Mesothelial cell of epicardium (in vitro differentiated cells): ENCODE measurements at regions not wholly inside any gene's neighbourhood (a gene's known extent, or its start where the extent isn't known, plus 50 kb on each side); places are given as distances from the start of the nearest gene placed in this dataset.

ENCODE experiments used
- DNase-seq, 2 experiments: peaks; one replicate each; pipeline ENCODE4 v3.0.0; 2021; ENCODE audit warnings: low spot score in 2 of 2; ENCODE audit not compliant: unreplicated experiment in 2 of 2
- H3K27ac Mint-ChIP-seq: 2 replicates; pipeline ENCODE4 v1.8.0; 2021; ENCODE audit warnings: mixed read lengths
- H3K27me3 Mint-ChIP-seq: 2 replicates; pipeline ENCODE4 v1.8.0; 2021; ENCODE audit warnings: low read depth, mixed read lengths
- H3K36me3 Mint-ChIP-seq: 2 replicates; pipeline ENCODE4 v1.8.0; 2021; ENCODE audit warnings: mixed read lengths
- H3K4me1 Mint-ChIP-seq: 2 replicates; pipeline ENCODE4 v1.8.0; 2021; ENCODE audit warnings: mixed read lengths
- H3K4me3 Mint-ChIP-seq: 2 replicates; pipeline ENCODE4 v1.8.0; 2021; ENCODE audit warnings: mild to moderate bottlenecking, moderate library complexity, mixed read lengths
- H3K9me3 Mint-ChIP-seq: 2 replicates; pipeline ENCODE4 v1.8.0; 2021; ENCODE audit warnings: mixed read lengths
- CTCF ChIP-seq: fragments of 200-600 bp; sonication (generic); IDR thresholded peaks from one replicate; pipeline ENCODE4 v1.5.0; 2021; ENCODE audit warnings: antibody characterized with exemption; ENCODE audit not compliant: unreplicated experiment

DNA sequence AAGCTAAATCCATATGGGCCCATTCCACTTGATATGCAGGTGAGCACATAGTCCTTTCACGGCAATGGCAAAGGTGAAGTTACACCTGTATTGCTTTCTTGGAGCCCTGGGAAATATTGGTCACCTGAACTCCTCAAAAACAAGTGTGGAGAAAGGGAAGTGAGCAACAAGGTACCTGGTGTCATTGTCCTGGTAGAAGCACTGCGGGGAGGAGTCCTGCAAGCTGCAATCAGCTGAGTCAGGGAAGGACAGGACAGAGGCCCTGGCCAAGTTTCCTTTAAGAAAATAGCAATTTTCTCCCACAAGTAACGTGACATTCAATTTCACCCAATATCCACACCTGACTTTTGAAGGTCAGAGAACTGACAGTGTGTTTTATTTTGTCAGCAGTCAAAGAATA lies 389.1 kb downstream of the IRS2 start:
- H3K4me3 Mint-ChIP-seq: no peak overlapping the region
- no peaks in the 10 kb centered on the region for H3K27me3 Mint-ChIP-seq
- no peaks in the 10 kb centered on the region for H3K9me3 Mint-ChIP-seq
- no peak overlapping the region for H3K27ac Mint-ChIP-seq
- no peaks in the 10 kb centered on the region for H3K36me3 Mint-ChIP-seq
- TF ChIP-seq CTCF: no peak
- peaks cover 16% of the 10 kb centered on the region for H3K4me1 Mint-ChIP-seq
- no peak for DNase-seq

GRCh38 chr13:109396266-109396665 lies 390.1 kb downstream of the IRS2 start:
- Mint-ChIP-seq H3K36me3 (no peaks in the 10 kb centered on the region), H3K27me3 (no peaks in the 10 kb centered on the region), H3K27ac (no peak overlapping the region), H3K9me3 (no peaks in the 10 kb centered on the region), H3K4me3 (no peak overlapping the region), H3K4me1 (peaks cover 12% of the 10 kb centered on the region)
- TF ChIP-seq CTCF: no peak
- no peak for DNase-seq

DNA sequence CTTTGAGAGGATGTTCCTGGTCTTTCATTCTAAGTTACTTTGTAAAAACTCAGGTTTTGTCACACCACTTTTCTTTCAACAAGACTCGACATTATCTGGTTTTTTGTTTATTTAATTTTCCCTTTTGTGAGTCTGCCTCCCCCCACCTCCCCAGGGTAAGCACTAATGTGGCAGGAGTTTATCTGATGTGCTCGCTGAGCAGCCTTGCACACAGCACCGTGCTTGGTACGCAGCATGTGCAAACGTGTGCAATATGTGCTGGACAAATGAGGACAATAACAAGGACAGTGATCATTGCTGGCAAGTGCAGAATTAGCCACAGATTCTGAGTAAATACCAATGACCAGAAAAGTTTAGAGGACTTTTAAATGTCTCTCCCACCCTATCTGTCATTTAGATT lies 391.4 kb downstream of the IRS2 start:
- no peaks in the 10 kb centered on the region for H3K36me3 Mint-ChIP-seq
- DNase-seq: no peak
- no peak overlapping the region for H3K27ac Mint-ChIP-seq
- no peak overlapping the region for H3K4me3 Mint-ChIP-seq
- no peak for TF ChIP-seq CTCF
- H3K27me3 Mint-ChIP-seq: no peaks in the 10 kb centered on the region
- H3K9me3 Mint-ChIP-seq: no peaks in the 10 kb centered on the region
- peaks cover under 1% of the 10 kb centered on the region for H3K4me1 Mint-ChIP-seq

- no peak overlapping the region for H3K4me3 Mint-ChIP-seq
- no peaks in the 10 kb centered on the region for H3K27me3 Mint-ChIP-seq
- no peak for DNase-seq
Observed at GRCh38 chr13:109394311-109394988, 391.9 kb downstream of the IRS2 start.

DNA sequence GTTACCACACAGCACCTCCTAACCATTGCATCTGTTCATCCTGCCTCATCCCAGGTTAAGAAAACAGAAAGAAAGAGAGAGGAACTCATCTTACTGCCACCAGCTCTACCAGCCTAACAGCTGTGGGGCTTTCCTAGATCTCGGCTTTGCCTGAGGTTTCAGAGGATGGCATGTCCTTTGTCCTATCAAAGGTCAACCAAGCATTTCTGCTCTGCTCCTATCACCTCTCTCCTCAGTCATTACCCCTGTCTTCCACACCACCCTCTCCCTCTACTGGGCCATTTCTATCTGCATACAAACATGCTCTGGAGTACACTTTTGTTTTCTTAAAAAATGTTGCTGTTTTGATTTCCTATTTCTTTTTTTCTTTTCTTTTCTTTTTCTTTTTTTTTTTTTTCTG lies 393.3 kb downstream of the IRS2 start:
- Mint-ChIP-seq H3K36me3 (no peaks in the 10 kb centered on the region), H3K27me3 (no peaks in the 10 kb centered on the region), H3K9me3 (no peaks in the 10 kb centered on the region), H3K27ac (no peak overlapping the region), H3K4me1 (no peaks in the 10 kb centered on the region), H3K4me3 (no peak overlapping the region)
- no peak for TF ChIP-seq CTCF
- no peak for DNase-seq

More at GRCh38 chr13:109394311-109394988, 391.9 kb downstream of the IRS2 start:
- no peak for TF ChIP-seq CTCF
- Mint-ChIP-seq H3K36me3 (no peaks in the 10 kb centered on the region), H3K27ac (no peak overlapping the region), H3K4me1 (no peaks in the 10 kb centered on the region), H3K9me3 (no peaks in the 10 kb centered on the region)

- Mint-ChIP-seq H3K27ac (no peak overlapping the region), H3K4me3 (no peak overlapping the region), H3K9me3 (no peaks in the 10 kb centered on the region), H3K4me1 (no peaks in the 10 kb centered on the region), H3K36me3 (no peaks in the 10 kb centered on the region), H3K27me3 (no peaks in the 10 kb centered on the region)
- no peak for TF ChIP-seq CTCF
- no peak for DNase-seq
Observed at GRCh38 chr13:109390391-109390790, 396.0 kb downstream of the IRS2 start.
